Lung (tissue), 11 donors: ENCODE measurements at regions not wholly inside any gene's neighbourhood (a gene's known extent, or its start where the extent isn't known, plus 50 kb on each side); places are given as distances from the start of the nearest gene placed in this dataset.
A peak's percentile ranks its signal among the peaks of the same experiment; 100 is the strongest.

Source experiments
- ATAC-seq: fragments of 200-7000 bp; cut with Tn5 transposase; one replicate; pipeline ENCODE4 v1.9.1; 2020; ENCODE audit warnings: moderate number of reproducible peaks; ENCODE audit not compliant: insufficient read depth, low FRiP score
- DNase-seq, 3 donors: peaks; one replicate each; pipeline ENCODE4 v3.0.0-alpha.2; 2013 to 2017
- H3K27ac ChIP-seq, 2 donors: one replicate each; pipeline ENCODE4 v1.5.1; 2013; ENCODE audit warnings: mild to moderate bottlenecking in 2 of 2, moderate library complexity in 2 of 2, control low read depth in 1 of 2, inconsistent platforms in 1 of 2, low read depth in 1 of 2, low read length in 1 of 2
- H3K27me3 ChIP-seq, 3 donors: one replicate each; pipeline ENCODE4 v1.5.1; 2013; ENCODE audit warnings: low read length in 2 of 3; ENCODE audit not compliant: control insufficient read depth in 3 of 3, insufficient read depth in 3 of 3
- H3K36me3 ChIP-seq, 4 donors: one replicate each; pipeline ENCODE4 v1.5.1; 2013; ENCODE audit warnings: low read length in 4 of 4, mild to moderate bottlenecking in 1 of 4, moderate library complexity in 1 of 4; ENCODE audit not compliant: control insufficient read depth in 4 of 4, insufficient read depth in 4 of 4
- H3K4me1 ChIP-seq, 5 donors: one replicate each; pipeline ENCODE4 v1.5.1; 2013; ENCODE audit warnings: low read length in 5 of 5, mild to moderate bottlenecking in 2 of 5, moderate library complexity in 1 of 5; ENCODE audit not compliant: control insufficient read depth in 5 of 5, insufficient read depth in 5 of 5
- H3K4me3 ChIP-seq: one replicate; pipeline ENCODE4 v1.5.1; 2013; ENCODE audit warnings: mild to moderate bottlenecking, control low read depth, moderate library complexity
- H3K9ac ChIP-seq, 2 donors: one replicate each; pipeline ENCODE4 v1.5.1; 2013; ENCODE audit warnings: low read length in 2 of 2, control low read depth in 1 of 2; ENCODE audit not compliant: insufficient read depth in 1 of 2
- H3K9me3 ChIP-seq, 4 donors: one replicate each; pipeline ENCODE4 v1.5.1; 2013; ENCODE audit warnings: low read length in 3 of 4, mild to moderate bottlenecking in 1 of 4, moderate library complexity in 1 of 4; ENCODE audit not compliant: control insufficient read depth in 4 of 4, insufficient read depth in 3 of 4
- CTCF ChIP-seq: IDR thresholded peaks from 2 replicates; pipeline ENCODE4 v1.5.1; 2012; ENCODE audit warnings: mild to moderate bottlenecking; ENCODE audit errors: control extremely low read depth, extremely low read depth
- WGBS, 2 donors: extraction: QIAGEN DNeasy Blood & Tissue Kit; methylation state at CpG; one replicate each; pipeline ENCODE4 v1.1.7; 2013; 5-methylcytosine and 5-hydroxymethylcytosine counted together
- donor health status: control.
- donor health status: control.
- donor health status: Bipolar disorder and iron deficiency.
- donor health status: healthy.
- donor health status: DM: yes; HTN: yes; CAD: no.

- H3K27me3 ChIP-seq: no peaks in the 10 kb centered on the region
- no peak overlapping the region for H3K4me3 ChIP-seq
- H3K36me3 ChIP-seq: no peaks in the 10 kb centered on the region
- H3K9ac ChIP-seq: no peak overlapping the region
- H3K27ac ChIP-seq: peak overlapping the region in 1 of 2 donors; percentile 29
- ATAC-seq (peak; percentile 19), DNase-seq (no peak)
- H3K4me1 ChIP-seq: no peaks in the 10 kb centered on the region
- TF ChIP-seq CTCF: no peak
- WGBS, 2 donors: 72 to 80% methylated on average over 3 of the region's 3 CpGs
- H3K9me3 ChIP-seq: no peaks in the 10 kb centered on the region
Measured at GRCh38 chr13:47426126-47426849, 529.4 kb upstream of the HTR2A start.

- Histone ChIP-seq H3K36me3 (no peaks in the 10 kb centered on the region), H3K27ac (no peak overlapping the region), H3K4me1 (no peaks in the 10 kb centered on the region), H3K9ac (no peak overlapping the region), H3K4me3 (no peak overlapping the region), H3K27me3 (no peaks in the 10 kb centered on the region), H3K9me3 (no peaks in the 10 kb centered on the region)
- ATAC-seq: no peak
- no peak for DNase-seq
- 64 to 79% methylated on average over 1 of the region's 1 CpG for WGBS, 2 donors
- no peak for TF ChIP-seq CTCF
Measured at GRCh38 chr13:47421525-47421924, 524.7 kb upstream of the HTR2A start.

GRCh38 chr13:47420568-47420967, 523.7 kb upstream of the HTR2A start:
- Histone ChIP-seq H3K4me3 (no peak overlapping the region), H3K4me1 (no peaks in the 10 kb centered on the region), H3K27ac (no peak overlapping the region), H3K27me3 (no peaks in the 10 kb centered on the region), H3K9me3 (no peaks in the 10 kb centered on the region), H3K9ac (no peak overlapping the region), H3K36me3 (no peaks in the 10 kb centered on the region)
- no peak for TF ChIP-seq CTCF
- 72 to 77% methylated on average over 1 of the region's 1 CpG for WGBS, 2 donors
- DNase-seq (no peak), ATAC-seq (no peak)

GRCh38 chr13:47420020-47420419, 523.2 kb upstream of the HTR2A start:
- ATAC-seq (no peak), DNase-seq (no peak)
- TF ChIP-seq CTCF: no peak
- Histone ChIP-seq H3K27ac (no peak overlapping the region), H3K36me3 (no peaks in the 10 kb centered on the region), H3K9ac (no peak overlapping the region), H3K27me3 (no peaks in the 10 kb centered on the region), H3K4me1 (no peaks in the 10 kb centered on the region), H3K4me3 (no peak overlapping the region), H3K9me3 (no peaks in the 10 kb centered on the region)
- 44 to 57% methylated on average over 1 of the region's 1 CpG for WGBS, 2 donors
